Sigmoid colon (tissue), 4 donors: ENCODE measurements at regions not wholly inside any gene's neighbourhood (a gene's known extent, or its start where the extent isn't known, plus 50 kb on each side); places are given as distances from the start of the nearest gene placed in this dataset.

Experiments used
- EP300 ChIP-seq, 4 donors: sonication (generic); formaldehyde crosslinking; IDR thresholded peaks; one replicate each; pipeline ENCODE4 v1.6.1; 2017; ENCODE audit warnings: antibody characterized with exemption in 4 of 4
- POLR2A ChIP-seq, 2 donors: fragments of 450-650 bp; IDR thresholded peaks; one replicate each; pipeline ENCODE4 v1.6.1; 2016; ENCODE audit warnings: antibody characterized with exemption in 2 of 2, mild to moderate bottlenecking in 2 of 2, moderate library complexity in 2 of 2
- POLR2AphosphoS5 ChIP-seq, 4 donors: sonication (generic); formaldehyde crosslinking; IDR thresholded peaks; one replicate each; pipeline ENCODE4 v1.6.1; 2017; ENCODE audit warnings: antibody characterized with exemption in 4 of 4
- TF ChIP-seq, protein P1 (sequence below), 4 experiments: fragments of 450-650 bp in 3 of 4; fragments of 200-600 bp in 1 of 4; IDR thresholded peaks; one replicate each; pipeline ENCODE4 v1.5.1; 2016 to 2019; ENCODE audit warnings: antibody characterized with exemption in 4 of 4, mild to moderate bottlenecking in 3 of 4, moderate library complexity in 2 of 4

GRCh38 chr4:38411092-38411491 is 252.9 kb upstream of the KLF3 start:
- TF ChIP-seq POLR2AphosphoS5 (IDR thresholded peaks at IDR 0.05) (no peak), POLR2A (IDR thresholded peaks at IDR 0.05) (no peak), EP300 (IDR thresholded peaks at IDR 0.05) (no peak)
- TF ChIP-seq, protein P1, sequence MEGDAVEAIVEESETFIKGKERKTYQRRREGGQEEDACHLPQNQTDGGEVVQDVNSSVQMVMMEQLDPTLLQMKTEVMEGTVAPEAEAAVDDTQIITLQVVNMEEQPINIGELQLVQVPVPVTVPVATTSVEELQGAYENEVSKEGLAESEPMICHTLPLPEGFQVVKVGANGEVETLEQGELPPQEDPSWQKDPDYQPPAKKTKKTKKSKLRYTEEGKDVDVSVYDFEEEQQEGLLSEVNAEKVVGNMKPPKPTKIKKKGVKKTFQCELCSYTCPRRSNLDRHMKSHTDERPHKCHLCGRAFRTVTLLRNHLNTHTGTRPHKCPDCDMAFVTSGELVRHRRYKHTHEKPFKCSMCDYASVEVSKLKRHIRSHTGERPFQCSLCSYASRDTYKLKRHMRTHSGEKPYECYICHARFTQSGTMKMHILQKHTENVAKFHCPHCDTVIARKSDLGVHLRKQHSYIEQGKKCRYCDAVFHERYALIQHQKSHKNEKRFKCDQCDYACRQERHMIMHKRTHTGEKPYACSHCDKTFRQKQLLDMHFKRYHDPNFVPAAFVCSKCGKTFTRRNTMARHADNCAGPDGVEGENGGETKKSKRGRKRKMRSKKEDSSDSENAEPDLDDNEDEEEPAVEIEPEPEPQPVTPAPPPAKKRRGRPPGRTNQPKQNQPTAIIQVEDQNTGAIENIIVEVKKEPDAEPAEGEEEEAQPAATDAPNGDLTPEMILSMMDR (IDR thresholded peaks at IDR 0.05) = no peak
